NCI-H146 (cell line): ENCODE measurements at regions not wholly inside any gene's neighbourhood (a gene's known extent, or its start where the extent isn't known, plus 50 kb on each side); places are given as distances from the start of the nearest gene placed in this dataset.
"Not testable (repeated sequence)": the region's sequence is repeated elsewhere in the genome, so short reads cannot be mapped to it uniquely, and the experiment has no call there.

Experiments used
- DNase-seq: peaks from one replicate; lab custom pipeline; 2025; lab: John Stamatoyannopoulos, UW

- DNase-seq = peak; percentile 51
These were observed 157.9 kb upstream of the MARCKS start for GRCh38 chr6:113699239-113699638.

GRCh38 chr6:113701552-113702254 lies 155.4 kb upstream of the MARCKS start:
- no peak for DNase-seq

GRCh38 chr6:113707194-113707593 lies 150.0 kb upstream of the MARCKS start:
- no peak for DNase-seq

GRCh38 chr6:113709936-113710509 lies 147.1 kb upstream of the MARCKS start:
- no peak for DNase-seq

GRCh38 chr6:113713665-113714064 lies 143.5 kb upstream of the MARCKS start:
- DNase-seq = no peak

GRCh38 chr6:113718588-113718987 lies 138.6 kb upstream of the MARCKS start:
- no peak for DNase-seq

- no peak for DNase-seq
These were observed 138.1 kb upstream of the MARCKS start for GRCh38 chr6:113719064-113719463.

- no peak for DNase-seq
These were observed 137.6 kb upstream of the MARCKS start for GRCh38 chr6:113719545-113719944.

GRCh38 chr6:113723182-113723581 lies 134.0 kb upstream of the MARCKS start:
- DNase-seq = no peak

GRCh38 chr6:113724927-113725326 lies 132.2 kb upstream of the MARCKS start:
- DNase-seq = not testable (repeated sequence)

GRCh38 chr6:113731541-113731940 lies 125.6 kb upstream of the MARCKS start:
- no peak for DNase-seq

- peak; percentile 72 for DNase-seq
These were observed 124.7 kb upstream of the MARCKS start for GRCh38 chr6:113732384-113732966.

- DNase-seq = no peak
These were observed 123.8 kb upstream of the MARCKS start for GRCh38 chr6:113733381-113733780.

GRCh38 chr6:113734982-113735381 lies 122.2 kb upstream of the MARCKS start:
- DNase-seq = no peak

GRCh38 chr6:113735491-113735890 lies 121.7 kb upstream of the MARCKS start:
- no peak for DNase-seq

GRCh38 chr6:113736978-113737377 lies 120.2 kb upstream of the MARCKS start:
- no peak for DNase-seq

GRCh38 chr6:113739041-113739655 lies 118.0 kb upstream of the MARCKS start:
- DNase-seq = no peak

GRCh38 chr6:113741651-113742050 lies 115.5 kb upstream of the MARCKS start:
- no peak for DNase-seq

- DNase-seq = no peak
These were observed 114.8 kb upstream of the MARCKS start for GRCh38 chr6:113742342-113742741.

GRCh38 chr6:113744861-113745260 lies 112.3 kb upstream of the MARCKS start:
- DNase-seq = no peak

GRCh38 chr6:113750151-113750855 lies 106.8 kb upstream of the MARCKS start:
- DNase-seq = no peak

GRCh38 chr6:113754291-113754690 lies 102.9 kb upstream of the MARCKS start:
- DNase-seq = no peak
